Testis (tissue), 2 donors: ENCODE measurements at regions not wholly inside any gene's neighbourhood (a gene's known extent, or its start where the extent isn't known, plus 50 kb on each side); places are given as distances from the start of the nearest gene placed in this dataset.

Source experiments
- DNase-seq: peaks from one replicate; pipeline ENCODE4 v3.0.0-alpha.2; 2019
- H3K27ac ChIP-seq, 2 donors: fragments of 200-600 bp; sonication (generic); one replicate each; pipeline ENCODE4 v1.5.1; 2019
- H3K27me3 ChIP-seq: fragments of 200-600 bp; sonication (generic); one replicate; pipeline ENCODE4 v1.5.1; 2019
- H3K36me3 ChIP-seq: fragments of 200-600 bp; sonication (generic); one replicate; pipeline ENCODE4 v1.5.1; 2017; ENCODE audit warnings: low read depth; ENCODE audit errors: missing control alignments
- H3K4me1 ChIP-seq: fragments of 200-600 bp; sonication (generic); one replicate; pipeline ENCODE4 v1.5.1; 2019
- H3K4me3 ChIP-seq, 2 donors: fragments of 200-600 bp; sonication (generic); one replicate each; pipeline ENCODE4 v1.5.1; 2017 to 2019
- H3K9me3 ChIP-seq: fragments of 200-600 bp; sonication (generic); one replicate; pipeline ENCODE4 v1.5.1; 2017
- POLR2A ChIP-seq: fragments of 450-650 bp; IDR thresholded peaks from one replicate; pipeline ENCODE4 v1.6.1; 2017; ENCODE audit warnings: antibody characterized with exemption, mild to moderate bottlenecking, moderate library complexity
- WGBS, 2 donors: methylation state at CpG; one replicate each; pipeline ENCODE4 v1.1.5; 2018; 5-methylcytosine and 5-hydroxymethylcytosine counted together
- intact Hi-C: fragments of 100-400 bp; cut with DNase I; formaldehyde crosslinking; loops from one replicate; pipeline ENCODE4 v1.15.1; 2023; ENCODE audit warnings: low total_unique reads
- TF ChIP-seq, protein P1 (sequence below), 3 experiments: fragments of 450-650 bp in 2 of 3; fragments of 200-600 bp in 1 of 3; sonication (generic) in 1 of 3; IDR thresholded peaks; one replicate each; pipeline ENCODE4 v1.5.1; 2016 to 2019; ENCODE audit warnings: antibody characterized with exemption in 3 of 3, mild to moderate bottlenecking in 2 of 3, moderate library complexity in 1 of 3

DNA sequence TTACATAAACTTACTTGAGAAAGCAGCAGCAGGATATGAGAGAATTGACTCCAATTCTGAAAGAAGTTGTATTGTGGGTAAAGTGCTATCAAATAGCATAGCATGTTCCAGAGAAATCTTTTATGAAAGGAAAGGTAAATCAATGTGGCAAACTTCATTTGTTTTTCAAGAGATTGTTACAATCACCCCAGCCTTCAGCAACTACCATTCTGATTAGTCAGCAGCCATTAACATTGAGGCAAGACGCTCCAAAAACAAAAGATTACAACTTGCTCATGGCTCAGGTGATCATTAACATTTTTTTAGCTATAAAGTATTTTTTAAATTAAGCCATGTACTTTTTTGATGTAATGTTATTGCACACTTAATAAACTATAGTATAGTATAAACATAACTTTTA is 357.2 kb downstream of the TMEM135 start:
- Histone ChIP-seq H3K4me3 (no peak overlapping the region), H3K4me1 (no peaks in the 10 kb centered on the region), H3K9me3 (no peaks in the 10 kb centered on the region), H3K27ac (no peak overlapping the region), H3K36me3 (no peaks in the 10 kb centered on the region), H3K27me3 (no peaks in the 10 kb centered on the region)
- TF ChIP-seq POLR2A = no peak
- TF ChIP-seq, protein P1, sequence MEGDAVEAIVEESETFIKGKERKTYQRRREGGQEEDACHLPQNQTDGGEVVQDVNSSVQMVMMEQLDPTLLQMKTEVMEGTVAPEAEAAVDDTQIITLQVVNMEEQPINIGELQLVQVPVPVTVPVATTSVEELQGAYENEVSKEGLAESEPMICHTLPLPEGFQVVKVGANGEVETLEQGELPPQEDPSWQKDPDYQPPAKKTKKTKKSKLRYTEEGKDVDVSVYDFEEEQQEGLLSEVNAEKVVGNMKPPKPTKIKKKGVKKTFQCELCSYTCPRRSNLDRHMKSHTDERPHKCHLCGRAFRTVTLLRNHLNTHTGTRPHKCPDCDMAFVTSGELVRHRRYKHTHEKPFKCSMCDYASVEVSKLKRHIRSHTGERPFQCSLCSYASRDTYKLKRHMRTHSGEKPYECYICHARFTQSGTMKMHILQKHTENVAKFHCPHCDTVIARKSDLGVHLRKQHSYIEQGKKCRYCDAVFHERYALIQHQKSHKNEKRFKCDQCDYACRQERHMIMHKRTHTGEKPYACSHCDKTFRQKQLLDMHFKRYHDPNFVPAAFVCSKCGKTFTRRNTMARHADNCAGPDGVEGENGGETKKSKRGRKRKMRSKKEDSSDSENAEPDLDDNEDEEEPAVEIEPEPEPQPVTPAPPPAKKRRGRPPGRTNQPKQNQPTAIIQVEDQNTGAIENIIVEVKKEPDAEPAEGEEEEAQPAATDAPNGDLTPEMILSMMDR (IDR thresholded peaks at IDR 0.05) = no peak
- 81 to 82% methylated on average over 1 of the region's 1 CpG for WGBS, 2 donors
- DNase-seq = no peak
- intact Hi-C loops = no loop called here

DNA sequence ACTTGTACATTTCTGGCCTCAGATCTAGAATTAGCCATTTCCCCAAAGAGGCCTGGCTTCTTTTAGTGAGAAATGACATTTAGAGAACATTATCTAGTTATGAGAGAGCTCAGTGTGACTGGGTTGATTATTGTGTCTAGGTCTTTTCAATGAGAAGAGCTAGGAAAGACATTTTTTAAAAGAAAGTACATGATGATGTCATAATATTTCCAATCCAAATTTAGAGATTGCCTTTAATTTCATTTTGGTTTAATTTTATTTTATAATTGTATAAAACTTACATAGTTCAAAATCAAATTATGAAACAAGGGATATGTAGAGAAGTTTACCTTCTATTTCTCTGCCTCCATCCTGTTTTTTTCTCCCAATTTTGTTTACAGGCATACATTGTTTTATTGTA is 354.9 kb downstream of the TMEM135 start:
- no peak for DNase-seq
- Histone ChIP-seq H3K4me3 (no peak overlapping the region), H3K27me3 (no peaks in the 10 kb centered on the region), H3K9me3 (no peaks in the 10 kb centered on the region), H3K36me3 (no peaks in the 10 kb centered on the region), H3K27ac (no peak overlapping the region), H3K4me1 (no peaks in the 10 kb centered on the region)
- TF ChIP-seq, protein P1 (IDR thresholded peaks at IDR 0.05) = no peak
- no peak for TF ChIP-seq POLR2A
- intact Hi-C loops = no loop called here

DNA sequence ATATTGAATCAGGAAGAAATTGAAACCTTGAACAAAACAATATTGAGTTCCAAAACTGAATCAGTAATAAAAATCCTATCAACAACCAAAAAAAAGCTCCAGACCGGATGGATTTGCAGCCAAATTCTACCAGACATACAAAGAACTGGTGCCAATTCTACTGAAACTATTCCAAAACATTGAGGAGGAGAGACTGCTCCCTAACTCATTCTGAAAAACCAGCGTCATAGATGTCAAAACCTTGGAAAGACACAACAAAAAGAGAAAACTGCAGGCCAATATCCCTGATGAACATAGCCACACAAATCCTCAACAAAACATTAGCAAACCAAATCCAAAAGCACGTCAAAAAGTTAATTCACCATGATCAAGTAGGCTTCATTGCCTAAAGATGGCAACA is 353.8 kb downstream of the TMEM135 start:
- WGBS, 2 donors = 46 to 53% methylated on average over 3 of the region's 3 CpGs
- intact Hi-C loops = no loop called here
- TF ChIP-seq POLR2A = no peak
- TF ChIP-seq, protein P1 (IDR thresholded peaks at IDR 0.05) = no peak
- Histone ChIP-seq H3K4me1 (no peaks in the 10 kb centered on the region), H3K36me3 (no peaks in the 10 kb centered on the region), H3K4me3 (no peak overlapping the region), H3K27ac (no peak overlapping the region), H3K9me3 (no peaks in the 10 kb centered on the region), H3K27me3 (no peaks in the 10 kb centered on the region)
- DNase-seq = no peak

GRCh38 chr11:87384078-87384729 is 346.5 kb downstream of the TMEM135 start:
- no peaks in the 10 kb centered on the region for H3K36me3 ChIP-seq
- no peak for TF ChIP-seq POLR2A
- TF ChIP-seq, protein P1 (IDR thresholded peaks at IDR 0.05) = no peak
- no peaks in the 10 kb centered on the region for H3K27me3 ChIP-seq
- 75 to 76% methylated on average over 4 of the region's 4 CpGs for WGBS, 2 donors
- no peak for DNase-seq
- no peaks in the 10 kb centered on the region for H3K9me3 ChIP-seq
- H3K4me3 ChIP-seq = no peak overlapping the region
- H3K27ac ChIP-seq = no peak overlapping the region
- intact Hi-C loops = no loop called here
- H3K4me1 ChIP-seq = no peaks in the 10 kb centered on the region

DNA sequence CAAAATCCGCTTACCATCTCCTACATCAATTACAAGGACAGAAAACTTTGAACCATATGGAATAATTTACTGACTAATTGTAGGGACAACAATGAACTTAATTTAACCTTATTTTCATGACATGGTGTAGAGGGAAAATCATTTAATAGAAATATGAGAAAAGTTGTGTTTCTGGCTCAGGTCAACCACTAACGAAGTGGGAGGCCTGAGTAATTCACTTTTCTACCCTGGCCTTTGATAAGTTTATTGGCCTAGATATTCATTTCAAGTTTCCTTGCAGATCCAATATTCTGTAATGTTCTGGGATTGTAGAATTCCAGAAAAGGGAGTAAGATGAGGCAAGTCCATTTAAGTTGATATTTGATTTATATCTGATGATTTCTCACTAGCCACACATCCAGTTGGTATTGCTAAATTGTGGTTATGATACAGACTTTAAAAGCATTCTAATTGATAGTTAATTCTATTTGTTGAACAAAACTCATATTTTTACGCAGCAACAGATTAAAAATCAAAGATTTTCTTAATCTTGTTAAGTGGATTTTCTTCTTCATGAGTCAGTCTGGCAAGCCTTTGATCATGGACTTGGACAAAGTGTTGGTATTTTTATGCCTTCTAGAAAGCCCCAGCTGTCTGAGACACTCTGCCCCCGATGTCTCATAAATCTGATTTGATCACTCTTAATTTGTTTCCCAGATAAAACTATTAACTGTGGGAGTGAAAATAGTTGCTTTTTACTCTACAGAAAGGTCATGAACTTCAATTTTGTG is 336.5 kb downstream of the TMEM135 start:
- no peaks in the 10 kb centered on the region for H3K4me1 ChIP-seq
- no peak overlapping the region for H3K27ac ChIP-seq
- no peaks in the 10 kb centered on the region for H3K27me3 ChIP-seq
- 62 to 84% methylated on average over 4 of the region's 4 CpGs for WGBS, 2 donors
- TF ChIP-seq, protein P1 (IDR thresholded peaks at IDR 0.05) = no peak
- no peak for TF ChIP-seq POLR2A
- no peak for DNase-seq
- intact Hi-C loops = no loop called here
- H3K36me3 ChIP-seq = no peaks in the 10 kb centered on the region
- H3K9me3 ChIP-seq = no peaks in the 10 kb centered on the region
- H3K4me3 ChIP-seq = no peak overlapping the region
